ENCODE measurements at regions not wholly inside any gene's neighbourhood (a gene's known extent, or its start where the extent isn't known, plus 50 kb on each side); places are given as distances from the start of the nearest gene placed in this dataset.
"Not testable (repeated sequence)": the region's sequence is repeated elsewhere in the genome, so short reads cannot be mapped to it uniquely, and the experiment has no call there.

- DNase-seq: no peak
Observed at GRCh38 chrX:110964786-110965185, 131.2 kb upstream of the PAK3 start.

DNA sequence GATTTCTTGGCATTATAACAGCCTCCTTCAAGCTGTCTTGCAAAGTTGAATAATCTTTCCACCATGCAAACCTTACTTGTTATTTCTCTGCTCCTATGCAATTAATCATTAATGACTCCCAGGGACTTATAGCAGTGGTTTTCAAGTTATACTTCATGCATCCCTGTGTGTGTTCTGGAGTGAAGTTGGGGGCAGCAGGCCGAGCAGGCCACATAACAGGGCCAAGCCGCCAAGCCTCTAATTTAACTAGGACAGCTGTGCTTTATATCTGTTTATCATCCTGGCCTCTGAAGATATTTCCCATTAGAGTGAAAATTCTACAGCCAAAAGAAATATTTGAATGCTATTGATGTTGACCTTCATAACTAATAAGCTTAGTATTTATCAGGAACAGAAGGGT, 133.5 kb upstream of the PAK3 start:
- no peak for DNase-seq

DNA sequence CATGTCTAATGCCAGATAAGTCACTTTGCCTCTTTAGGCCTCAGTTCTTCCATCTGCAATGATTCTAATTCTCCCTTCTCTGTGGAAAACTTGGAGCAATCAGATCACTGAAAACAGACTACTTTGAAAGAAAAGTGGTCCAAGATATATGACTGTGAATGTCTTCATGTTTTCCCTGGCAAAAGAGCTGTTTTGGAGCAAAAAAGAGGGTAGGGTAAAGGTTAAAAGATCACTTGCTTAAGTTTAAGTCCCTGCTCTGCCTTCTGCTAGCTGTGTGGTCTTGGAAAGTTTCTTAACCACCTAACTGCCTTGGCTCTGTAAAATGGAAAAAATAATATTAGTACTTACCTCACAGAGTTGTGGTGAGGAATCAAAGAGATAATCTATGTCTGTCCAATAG, 140.3 kb upstream of the PAK3 start:
- no peak for DNase-seq

GRCh38 chrX:110954428-110955100, 141.4 kb upstream of the PAK3 start:
- no peak for DNase-seq

DNA sequence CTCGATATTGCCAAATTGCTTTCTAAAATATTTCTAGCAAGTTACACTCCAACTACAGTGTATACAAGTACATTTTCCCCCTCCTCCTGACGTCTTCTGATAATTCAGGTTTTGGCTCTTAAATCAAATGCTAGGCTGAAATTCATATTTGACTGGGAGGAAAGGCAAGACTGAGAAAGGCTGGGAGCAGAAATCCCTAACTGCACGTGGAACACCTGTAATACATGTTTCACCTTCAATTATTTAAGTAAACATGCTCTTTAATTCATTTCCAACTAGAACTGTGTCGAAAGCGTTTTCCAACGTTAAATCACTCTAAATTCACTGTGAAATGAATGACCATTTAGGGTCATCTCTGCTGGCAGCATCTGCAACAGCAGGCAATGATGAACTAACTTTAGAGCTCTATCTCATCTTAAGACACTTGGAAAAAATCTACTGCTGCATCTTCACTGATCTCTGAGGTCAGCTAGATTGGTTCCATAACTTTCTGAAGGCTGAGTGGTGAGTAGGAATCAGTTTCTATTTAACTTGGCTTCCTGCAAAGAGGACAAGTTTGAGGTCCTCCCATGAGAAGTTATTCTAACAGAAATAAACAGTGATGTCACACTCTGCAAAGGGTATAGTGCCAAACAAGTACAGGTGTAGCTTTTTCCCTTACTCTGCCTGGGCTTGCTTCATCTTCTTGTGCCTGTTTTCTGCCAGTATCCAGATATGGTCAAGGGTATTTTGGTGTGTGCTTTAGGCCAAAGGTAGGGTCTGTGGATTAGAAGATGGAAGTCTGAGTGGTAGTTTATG, 144.3 kb upstream of the PAK3 start:
- no peak for DNase-seq

- no peak for DNase-seq
Observed at GRCh38 chrX:110944751-110945675, 149.4 kb upstream of the CHRDL1 start.

GRCh38 chrX:110944311-110944750, 148.7 kb upstream of the CHRDL1 start:
- no peak for DNase-seq

- DNase-seq: no peak
Observed at GRCh38 chrX:110941906-110942305, 146.3 kb upstream of the CHRDL1 start.

GRCh38 chrX:110938977-110939732, 143.5 kb upstream of the CHRDL1 start:
- DNase-seq: no peak

- DNase-seq: no peak
Observed at GRCh38 chrX:110924871-110925270, 129.3 kb upstream of the CHRDL1 start.

DNA sequence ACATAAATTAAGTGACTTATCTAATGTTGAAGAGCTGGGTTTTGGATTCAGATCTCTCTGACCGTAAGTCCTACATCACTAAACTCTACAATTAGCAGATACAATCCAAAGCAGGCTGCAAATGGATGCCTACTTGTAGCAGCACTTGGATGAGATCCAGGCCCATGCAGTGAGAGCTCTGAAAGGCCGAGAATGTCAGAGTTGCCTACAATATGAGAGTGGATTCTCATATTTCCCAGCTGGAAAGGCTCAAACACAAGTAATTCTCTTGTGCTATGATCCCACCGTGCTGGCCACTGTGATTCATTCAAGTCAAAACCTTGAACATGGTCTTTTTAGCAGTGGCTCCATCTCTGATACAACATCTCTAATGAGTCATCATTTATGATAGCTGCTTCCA, 125.4 kb upstream of the CHRDL1 start:
- DNase-seq: no peak

- no peak for DNase-seq
Observed at GRCh38 chrX:110915570-110915969, 120.0 kb upstream of the CHRDL1 start.

DNA sequence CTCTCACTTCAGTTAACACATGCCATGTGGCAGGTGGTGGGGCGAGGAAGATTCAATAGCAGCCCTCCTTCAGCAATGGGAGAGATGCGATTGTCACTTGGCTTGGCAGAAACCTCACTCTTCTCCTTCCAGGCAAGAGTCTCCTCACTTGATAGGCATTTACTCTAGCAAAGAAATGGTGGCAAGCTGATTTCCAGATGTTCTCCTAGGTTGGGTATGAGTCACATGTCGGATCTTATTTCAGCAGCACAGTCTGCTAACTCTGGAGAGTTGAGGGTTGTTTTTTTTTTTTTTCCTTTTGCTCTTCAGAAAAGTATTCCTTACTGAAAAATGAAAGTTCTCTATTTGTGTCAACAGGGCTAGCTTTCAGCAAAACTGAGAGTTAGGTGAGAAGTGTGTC, 119.5 kb upstream of the CHRDL1 start:
- peak; percentile 44 for DNase-seq

- DNase-seq: no peak
Observed at GRCh38 chrX:110914281-110914680, 118.7 kb upstream of the CHRDL1 start.

DNA sequence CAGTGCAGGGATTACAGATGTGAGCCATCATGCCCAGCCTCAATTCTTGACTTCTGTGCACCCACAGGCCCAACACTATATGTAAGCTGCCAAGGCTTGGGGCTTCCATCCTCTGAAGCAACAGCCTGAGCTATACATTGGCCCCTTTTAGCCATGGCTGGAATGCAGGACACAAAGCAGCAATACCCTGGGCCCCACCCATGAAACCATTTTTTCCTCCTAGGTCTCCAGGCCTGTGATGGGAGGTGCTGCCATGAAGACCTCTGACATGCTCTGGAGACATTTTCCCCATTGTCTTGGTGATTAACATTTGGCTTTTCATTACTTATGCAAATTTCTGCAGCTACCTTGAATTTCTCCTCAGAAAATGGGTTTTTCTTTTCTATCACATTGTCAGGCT, 109.1 kb upstream of the CHRDL1 start:
- not testable (repeated sequence) for DNase-seq

DNA sequence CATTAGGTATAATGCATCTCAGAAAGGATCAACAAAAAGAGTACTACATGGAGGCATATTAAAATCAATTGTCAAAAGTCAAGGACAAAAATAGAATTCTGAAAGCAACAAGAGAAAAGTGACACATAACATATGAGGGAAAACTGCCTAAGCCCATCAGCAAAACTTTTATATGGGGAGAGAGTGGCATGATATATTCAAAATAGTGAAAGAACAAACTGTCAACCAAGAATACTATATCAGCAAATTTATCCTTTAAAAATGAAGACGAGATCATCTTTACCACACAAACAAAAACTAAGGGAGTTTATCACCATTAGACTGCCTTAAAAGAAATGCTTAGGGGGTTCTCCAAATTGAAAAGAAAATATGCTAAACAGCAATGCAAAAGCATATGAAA, 86.4 kb upstream of the CHRDL1 start:
- DNase-seq: no peak

GRCh38 chrX:110877326-110877725, 81.7 kb upstream of the CHRDL1 start:
- no peak for DNase-seq

DNA sequence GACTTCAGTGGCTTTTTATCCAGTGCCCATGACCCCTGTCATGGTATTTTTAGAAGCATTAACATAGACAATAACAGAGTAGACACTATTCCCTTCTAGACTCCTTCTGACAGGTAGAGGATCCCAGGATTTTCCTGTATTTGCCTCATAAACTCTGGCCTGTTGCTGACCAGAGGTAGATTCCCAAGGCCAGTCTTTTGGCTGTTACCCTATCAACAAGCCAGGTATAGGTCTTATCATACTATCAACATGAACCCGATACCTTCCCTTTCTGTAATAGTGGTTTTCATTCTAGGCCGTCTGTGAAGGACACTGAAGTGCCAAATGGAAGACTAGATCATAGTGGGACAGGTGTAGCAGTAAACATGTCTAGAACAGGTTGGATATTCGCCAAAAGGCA, 76.2 kb upstream of the CHRDL1 start:
- DNase-seq: no peak

- no peak for DNase-seq
Observed at GRCh38 chrX:110866421-110866820, 70.8 kb upstream of the CHRDL1 start.

DNA sequence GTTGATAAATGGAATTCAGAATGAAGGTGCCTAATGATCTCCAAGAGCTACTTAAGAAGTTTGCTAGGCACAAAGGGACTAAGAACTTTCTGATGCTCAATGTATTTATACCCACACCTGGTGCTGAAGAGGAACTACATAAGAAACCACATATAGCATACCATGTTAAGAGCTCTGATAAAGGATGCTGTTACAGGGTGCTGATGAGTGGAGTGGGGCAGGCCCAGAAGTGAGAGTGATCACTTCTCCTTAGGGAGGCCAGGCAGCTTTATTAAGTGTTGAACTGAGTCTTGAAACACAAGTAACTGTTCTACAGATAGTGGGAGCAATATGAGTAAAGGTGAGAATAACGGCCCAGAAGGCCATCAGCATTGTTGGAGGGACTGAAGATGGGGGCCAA, 68.3 kb upstream of the CHRDL1 start:
- no peak for DNase-seq

DNA sequence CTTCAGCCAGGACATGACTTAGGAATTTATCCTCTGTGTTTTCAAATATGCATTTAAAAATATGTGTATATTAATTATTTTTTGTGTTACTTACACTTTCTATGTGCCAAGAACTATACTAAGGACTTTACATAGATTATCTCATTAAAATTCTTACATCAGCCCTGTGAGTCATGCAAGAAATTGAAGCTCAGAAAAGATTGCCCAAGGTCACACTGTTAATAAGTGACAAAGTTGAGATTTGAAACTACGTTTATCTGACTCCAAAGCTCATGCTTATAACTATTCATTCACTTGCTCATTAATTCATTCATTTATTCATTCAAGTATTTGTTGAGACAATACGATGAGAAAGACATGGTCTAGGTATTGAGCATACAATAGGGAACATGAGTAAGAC, 62.9 kb upstream of the CHRDL1 start:
- no peak for DNase-seq

GRCh38 chrX:110853610-110854009, 58.0 kb upstream of the CHRDL1 start:
- peak; percentile 4 for DNase-seq
